ENCODE measurements at regions not wholly inside any gene's neighbourhood (a gene's known extent, or its start where the extent isn't known, plus 50 kb on each side); places are given as distances from the start of the nearest gene placed in this dataset.

DNA sequence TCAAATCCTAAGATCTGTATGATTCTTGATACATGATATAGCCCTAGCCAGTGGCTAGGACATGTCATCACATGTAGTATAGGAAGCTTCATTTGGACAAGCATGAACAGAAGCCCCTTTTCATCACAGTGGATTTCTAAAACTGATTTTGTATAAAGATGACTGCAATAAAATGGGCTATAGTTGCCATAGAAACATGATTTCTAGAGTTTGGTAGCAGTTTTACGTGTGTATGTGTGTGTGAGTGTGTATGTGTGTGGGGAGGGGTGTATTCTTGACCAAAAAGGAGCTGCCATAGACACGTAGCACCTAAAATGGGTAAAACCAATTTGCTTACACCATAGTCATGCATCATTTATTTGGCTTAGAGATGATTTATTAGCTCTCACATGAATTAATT, 200.5 kb upstream of the CNR1 start:
- Histone ChIP-seq H3K79me2 (ENCODE audit: control insufficient read depth, insufficient read depth, low read length) (no peaks in the 10 kb centered on the region), H3K36me3 (replicated peaks in 1 of 2; ENCODE audit: control extremely low read depth in 1 of 2, control insufficient read depth in 1 of 2, extremely low read depth in 1 of 2, insufficient read depth in 2 of 2, low read length in 1 of 2) (no peaks in the 10 kb centered on the region), H3K27ac (ENCODE audit: low read length in 2 of 2) (no peak overlapping the region), H3K4me1 (ENCODE audit: control insufficient read depth in 2 of 2, insufficient read depth in 2 of 2, low read length in 2 of 2) (peaks cover 5 to 7% of the 10 kb centered on the region in 2 donors), H3K4me2 (replicated peaks; ENCODE audit: low read depth, low read length, poor library complexity, severe bottlenecking) (no peak overlapping the region), H2AFZ (ENCODE audit: insufficient read depth, low read depth, low read length, poor library complexity, severe bottlenecking) (no peak overlapping the region), H3K9me3 (ENCODE audit: control extremely low read depth in 1 of 3, control insufficient read depth in 2 of 3, insufficient read depth in 1 of 3, low read length in 2 of 3) (no peaks in the 10 kb centered on the region), H4K20me1 (ENCODE audit: control insufficient read depth, insufficient read depth, low read length, poor library complexity, severe bottlenecking) (no peaks in the 10 kb centered on the region), H3K27me3 (replicated peaks in 1 of 4; ENCODE audit: control extremely low read depth in 1 of 4, control insufficient read depth in 3 of 4, insufficient read depth in 4 of 4, low read length in 3 of 4) (no peaks in the 10 kb centered on the region), H3K9ac (ENCODE audit: low read length) (no peak overlapping the region), H3K4me3 (ENCODE audit: control extremely low read depth in 1 of 5, extremely low read depth in 1 of 5, insufficient read depth in 1 of 5, low read depth in 2 of 5, low read length in 4 of 5) (no peak overlapping the region)
- CTCF ChIA-PET: no interaction called here
- Mint-ChIP-seq H3K27ac (no peak overlapping the region), H3K4me1 (peaks cover 3% of the 10 kb centered on the region), H3K27me3 (peaks cover 21% of the 10 kb centered on the region), H3K9me3 (ENCODE audit: insufficient read depth) (peaks cover 1% of the 10 kb centered on the region), H3K4me3 (no peak overlapping the region)
- TF ChIP-seq CTCF (IDR thresholded peaks at IDR 0.05): no peak
- TF ChIP-seq EZH2 (IDR thresholded peaks at IDR 0.05; ENCODE audit: borderline replicate concordance, insufficient read depth, low read depth, low read length, poor library complexity, severe bottlenecking): no peak
- ATAC-seq (ENCODE audit: low read depth): no peak
- 67% methylated on average over 1 of the region's 2 CpGs for WGBS (ENCODE audit: insufficient coverage)
- POLR2A ChIA-PET: no interaction called here
- DNase-seq: no peak
- intact Hi-C loops (cut with micrococcal nuclease): no loop called here

DNA sequence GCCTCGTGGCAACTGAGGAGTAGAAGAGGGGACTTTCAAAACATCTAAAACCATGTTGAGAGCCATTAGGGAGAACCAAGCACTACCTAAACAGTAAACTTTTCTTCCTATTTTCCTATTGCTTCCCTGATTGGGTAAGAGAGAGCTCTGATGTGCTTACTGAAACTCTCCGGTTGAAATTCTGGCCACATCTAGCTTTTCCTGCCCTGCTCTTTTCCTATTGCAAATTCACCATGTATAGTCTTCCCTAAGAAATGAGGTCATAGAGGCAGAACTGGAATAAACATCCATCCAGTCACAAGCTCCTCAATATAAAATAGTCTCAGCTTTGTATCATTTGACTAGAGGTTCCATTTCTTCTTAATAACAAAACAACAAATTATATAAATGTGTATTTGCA, 199.5 kb upstream of the CNR1 start:
- H3K36me3 ChIP-seq (replicated peaks in 1 of 2; ENCODE audit: control extremely low read depth in 1 of 2, control insufficient read depth in 1 of 2, extremely low read depth in 1 of 2, insufficient read depth in 2 of 2, low read length in 1 of 2): no peaks in the 10 kb centered on the region
- Mint-ChIP-seq H3K4me3 (no peak overlapping the region), H3K27me3 (peaks cover 24% of the 10 kb centered on the region), H3K9me3 (ENCODE audit: insufficient read depth) (peaks cover 1% of the 10 kb centered on the region), H3K27ac (no peak overlapping the region), H3K4me1 (peaks cover 3% of the 10 kb centered on the region)
- no peaks in the 10 kb centered on the region for H3K9me3 ChIP-seq (ENCODE audit: control extremely low read depth in 1 of 3, control insufficient read depth in 2 of 3, insufficient read depth in 1 of 3, low read length in 2 of 3)
- H3K79me2 ChIP-seq (ENCODE audit: control insufficient read depth, insufficient read depth, low read length): no peaks in the 10 kb centered on the region
- ATAC-seq (ENCODE audit: low read depth) (no peak), DNase-seq (no peak)
- CTCF ChIA-PET: no interaction called here
- 100% methylated on average over 1 of the region's 2 CpGs for WGBS (ENCODE audit: insufficient coverage)
- POLR2A ChIA-PET: no interaction called here
- no peak overlapping the region for H2AFZ ChIP-seq (ENCODE audit: insufficient read depth, low read depth, low read length, poor library complexity, severe bottlenecking)
- H3K4me2 ChIP-seq (replicated peaks; ENCODE audit: low read depth, low read length, poor library complexity, severe bottlenecking): no peak overlapping the region
- H4K20me1 ChIP-seq (ENCODE audit: control insufficient read depth, insufficient read depth, low read length, poor library complexity, severe bottlenecking): no peaks in the 10 kb centered on the region
- H3K9ac ChIP-seq (ENCODE audit: low read length): no peak overlapping the region
- H3K4me3 ChIP-seq (ENCODE audit: control extremely low read depth in 1 of 5, extremely low read depth in 1 of 5, insufficient read depth in 1 of 5, low read depth in 2 of 5, low read length in 4 of 5): no peak overlapping the region
- H3K4me1 ChIP-seq (ENCODE audit: control insufficient read depth in 2 of 2, insufficient read depth in 2 of 2, low read length in 2 of 2): peaks cover 5 to 7% of the 10 kb centered on the region in 2 donors
- intact Hi-C loops (cut with micrococcal nuclease): no loop called here
- TF ChIP-seq EZH2 (IDR thresholded peaks at IDR 0.05; ENCODE audit: borderline replicate concordance, insufficient read depth, low read depth, low read length, poor library complexity, severe bottlenecking): no peak
- TF ChIP-seq CTCF (IDR thresholded peaks at IDR 0.05): no peak
- no peak overlapping the region for H3K27ac ChIP-seq (ENCODE audit: low read length in 2 of 2)
- H3K27me3 ChIP-seq (replicated peaks in 1 of 4; ENCODE audit: control extremely low read depth in 1 of 4, control insufficient read depth in 3 of 4, insufficient read depth in 4 of 4, low read length in 3 of 4): no peaks in the 10 kb centered on the region

Measured in B cell (primary cell).